GM04504 (cell line): ENCODE measurements at regions not wholly inside any gene's neighbourhood (a gene's known extent, or its start where the extent isn't known, plus 50 kb on each side); places are given as distances from the start of the nearest gene placed in this dataset.
"Not testable (repeated sequence)": the region's sequence is repeated elsewhere in the genome, so short reads cannot be mapped to it uniquely, and the experiment has no call there.

Source experiments
- DNase-seq: peaks from one replicate; pipeline ENCODE4 v3.0.0-alpha.2; 2012; ENCODE audit warnings: low read depth

- no peak for DNase-seq
Observed at GRCh38 chr3:522888-523287, 326.3 kb downstream of the CHL1 start.

- no peak for DNase-seq
Observed at GRCh38 chr3:525415-525814, 328.9 kb downstream of the CHL1 start.

- DNase-seq = peak; percentile 11
Observed at GRCh38 chr3:535566-536416, 339.2 kb downstream of the CHL1 start.

GRCh38 chr3:536417-536813 lies 339.9 kb downstream of the CHL1 start:
- no peak for DNase-seq

- DNase-seq = no peak
Observed at GRCh38 chr3:541062-541801, 344.7 kb downstream of the CHL1 start.

- no peak for DNase-seq
Observed at GRCh38 chr3:542021-542420, 345.5 kb downstream of the CHL1 start.

- no peak for DNase-seq
Observed at GRCh38 chr3:549636-550035, 353.1 kb downstream of the CHL1 start.

- DNase-seq = no peak
Observed at GRCh38 chr3:550471-550870, 353.9 kb downstream of the CHL1 start.

GRCh38 chr3:557972-558371 lies 361.4 kb downstream of the CHL1 start:
- DNase-seq = no peak

- no peak for DNase-seq
Observed at GRCh38 chr3:567488-568185, 371.1 kb downstream of the CHL1 start.

GRCh38 chr3:579529-579928 lies 383.0 kb downstream of the CHL1 start:
- not testable (repeated sequence) for DNase-seq

GRCh38 chr3:589066-589465 lies 392.5 kb downstream of the CHL1 start:
- DNase-seq = not testable (repeated sequence)

- DNase-seq = not testable (repeated sequence)
Observed at GRCh38 chr3:597304-597703, 400.7 kb downstream of the CHL1 start.

- DNase-seq = not testable (repeated sequence)
Observed at GRCh38 chr3:597746-598145, 401.2 kb downstream of the CHL1 start.

- DNase-seq = not testable (repeated sequence)
Observed at GRCh38 chr3:607480-607879, 410.9 kb downstream of the CHL1 start.

- no peak for DNase-seq
Observed at GRCh38 chr3:621714-622113, 425.2 kb downstream of the CHL1 start.

- DNase-seq = no peak
Observed at GRCh38 chr3:622314-622713, 425.8 kb downstream of the CHL1 start.

- no peak for DNase-seq
Observed at GRCh38 chr3:623914-624545, 427.5 kb downstream of the CHL1 start.

- peak; percentile 10 for DNase-seq
Observed at GRCh38 chr3:632571-633170, 436.1 kb downstream of the CHL1 start.

GRCh38 chr3:634511-634910 lies 437.9 kb downstream of the CHL1 start:
- DNase-seq = no peak

- DNase-seq = no peak
Observed at GRCh38 chr3:635393-635792, 438.8 kb downstream of the CHL1 start.

- DNase-seq = no peak
Observed at GRCh38 chr3:643376-643775, 446.8 kb downstream of the CHL1 start.
